Epithelial cell of esophagus (primary cell): ENCODE measurements at regions not wholly inside any gene's neighbourhood (a gene's known extent, or its start where the extent isn't known, plus 50 kb on each side); places are given as distances from the start of the nearest gene placed in this dataset.

Experiments used
- DNase-seq: peaks from one replicate; pipeline ENCODE4 v3.0.0; 2010; ENCODE audit warnings: low read depth
- H3K4me3 ChIP-seq: 2 replicates; pipeline ENCODE4 v1.5.1; 2011; ENCODE audit warnings: mild to moderate bottlenecking, low read length, control low read depth
- TF ChIP-seq, protein P1 (sequence below): IDR thresholded peaks from 2 replicates; pipeline ENCODE4 v1.5.1; 2011; ENCODE audit warnings: low read depth, mild to moderate bottlenecking, low read length, control low read depth, inconsistent platforms; ENCODE audit not compliant: insufficient read depth; ENCODE audit errors: missing control alignments

DNA sequence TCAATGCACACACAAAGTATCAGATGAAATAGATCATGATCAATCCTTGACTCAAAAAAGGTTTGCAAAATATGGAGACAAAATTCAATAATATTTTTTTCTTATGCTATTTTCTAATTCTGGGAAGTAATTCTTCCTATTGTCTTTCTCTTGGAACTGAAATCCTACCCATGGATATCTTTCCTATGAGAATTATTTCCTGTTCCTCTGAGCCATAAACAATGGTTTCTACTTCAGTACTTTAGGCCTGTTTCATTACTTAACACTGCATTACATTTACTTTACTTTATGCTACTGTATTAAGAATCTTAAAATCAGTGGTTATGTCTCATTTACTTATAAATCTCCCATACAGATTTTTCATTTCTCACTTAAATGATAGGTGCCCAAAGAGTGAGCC, 1025.4 kb upstream of the ACO1 start:
- no peak overlapping the region for H3K4me3 ChIP-seq
- DNase-seq = no peak
- TF ChIP-seq, protein P1, sequence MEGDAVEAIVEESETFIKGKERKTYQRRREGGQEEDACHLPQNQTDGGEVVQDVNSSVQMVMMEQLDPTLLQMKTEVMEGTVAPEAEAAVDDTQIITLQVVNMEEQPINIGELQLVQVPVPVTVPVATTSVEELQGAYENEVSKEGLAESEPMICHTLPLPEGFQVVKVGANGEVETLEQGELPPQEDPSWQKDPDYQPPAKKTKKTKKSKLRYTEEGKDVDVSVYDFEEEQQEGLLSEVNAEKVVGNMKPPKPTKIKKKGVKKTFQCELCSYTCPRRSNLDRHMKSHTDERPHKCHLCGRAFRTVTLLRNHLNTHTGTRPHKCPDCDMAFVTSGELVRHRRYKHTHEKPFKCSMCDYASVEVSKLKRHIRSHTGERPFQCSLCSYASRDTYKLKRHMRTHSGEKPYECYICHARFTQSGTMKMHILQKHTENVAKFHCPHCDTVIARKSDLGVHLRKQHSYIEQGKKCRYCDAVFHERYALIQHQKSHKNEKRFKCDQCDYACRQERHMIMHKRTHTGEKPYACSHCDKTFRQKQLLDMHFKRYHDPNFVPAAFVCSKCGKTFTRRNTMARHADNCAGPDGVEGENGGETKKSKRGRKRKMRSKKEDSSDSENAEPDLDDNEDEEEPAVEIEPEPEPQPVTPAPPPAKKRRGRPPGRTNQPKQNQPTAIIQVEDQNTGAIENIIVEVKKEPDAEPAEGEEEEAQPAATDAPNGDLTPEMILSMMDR = no peak

DNA sequence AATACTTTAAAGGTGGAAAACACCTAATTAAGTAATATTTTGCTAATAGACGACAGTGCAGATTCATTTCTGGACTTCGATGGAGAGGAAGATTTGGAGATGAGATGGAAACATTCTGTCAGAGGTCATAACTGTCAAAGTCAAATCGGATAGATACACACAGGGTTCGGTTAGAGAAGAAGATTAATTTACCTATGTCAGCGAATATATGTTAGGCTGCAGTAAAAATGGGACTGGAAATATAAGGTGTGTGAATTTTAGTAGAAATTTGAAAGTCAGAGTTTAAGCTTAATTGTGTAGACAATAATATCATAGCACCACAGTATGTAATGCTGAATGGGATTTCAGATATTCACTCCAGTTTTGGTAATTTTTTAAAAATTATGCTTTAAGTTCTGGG, 1020.3 kb upstream of the ACO1 start:
- no peak overlapping the region for H3K4me3 ChIP-seq
- TF ChIP-seq, protein P1 = no peak
- no peak for DNase-seq

DNA sequence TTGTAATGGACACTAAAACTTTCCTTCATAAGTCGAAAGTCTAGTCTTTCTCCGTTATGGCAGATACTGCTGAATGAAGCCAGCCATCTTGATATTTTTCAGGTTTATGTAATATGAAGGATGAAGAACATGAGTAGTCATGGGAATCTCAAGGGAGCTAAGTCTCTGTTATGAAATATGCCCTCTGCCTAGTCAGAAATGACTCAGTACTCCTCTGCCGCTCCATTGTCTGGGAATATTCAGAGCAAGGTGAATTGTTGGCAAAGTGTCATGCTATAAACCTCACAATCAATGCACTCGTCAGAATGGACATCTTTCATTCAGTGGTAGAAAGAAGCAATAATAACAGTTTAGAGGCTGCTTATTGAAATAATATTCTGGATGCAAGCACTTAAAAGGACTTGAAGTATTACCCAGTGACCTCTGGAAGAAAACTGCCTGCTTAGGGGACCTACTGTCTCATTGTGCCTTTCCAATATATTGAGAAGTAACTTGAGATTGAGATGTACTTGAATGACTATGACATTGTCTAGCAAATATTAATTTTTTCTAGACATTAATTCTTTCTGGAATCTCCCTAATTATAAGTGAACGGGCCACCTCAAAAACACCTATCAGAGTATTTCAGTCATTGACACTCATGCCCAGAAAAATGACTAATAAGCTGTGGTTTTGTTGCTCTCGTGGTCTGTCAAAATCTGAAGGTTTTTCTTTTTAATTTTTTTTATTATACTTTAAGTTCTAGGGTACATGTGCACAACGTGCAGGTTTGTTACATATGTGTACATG, 1011.5 kb upstream of the ACO1 start:
- H3K4me3 ChIP-seq = no peak overlapping the region
- peak; percentile 92 for DNase-seq
- TF ChIP-seq, protein P1 = no peak

DNA sequence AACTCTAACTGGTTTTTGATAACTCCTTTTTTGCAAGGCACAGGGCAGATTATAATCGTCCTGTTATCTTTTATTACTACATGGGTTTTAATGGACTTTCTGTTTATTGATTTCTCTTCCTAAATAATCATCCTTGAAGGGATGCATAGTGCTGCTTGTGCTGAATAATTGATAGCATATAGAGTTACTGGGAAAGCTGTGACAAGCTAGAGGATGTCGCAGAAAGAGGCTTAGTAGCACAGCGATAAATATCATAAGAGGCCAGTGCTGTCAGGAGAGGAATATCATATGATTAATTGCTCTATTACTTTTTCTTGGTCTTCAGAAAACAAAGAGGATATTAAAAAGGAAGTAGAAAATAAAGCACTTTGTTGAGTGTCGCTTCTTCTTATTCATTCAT, 1007.1 kb upstream of the ACO1 start:
- H3K4me3 ChIP-seq = no peak overlapping the region
- no peak for DNase-seq
- TF ChIP-seq, protein P1 = no peak

DNA sequence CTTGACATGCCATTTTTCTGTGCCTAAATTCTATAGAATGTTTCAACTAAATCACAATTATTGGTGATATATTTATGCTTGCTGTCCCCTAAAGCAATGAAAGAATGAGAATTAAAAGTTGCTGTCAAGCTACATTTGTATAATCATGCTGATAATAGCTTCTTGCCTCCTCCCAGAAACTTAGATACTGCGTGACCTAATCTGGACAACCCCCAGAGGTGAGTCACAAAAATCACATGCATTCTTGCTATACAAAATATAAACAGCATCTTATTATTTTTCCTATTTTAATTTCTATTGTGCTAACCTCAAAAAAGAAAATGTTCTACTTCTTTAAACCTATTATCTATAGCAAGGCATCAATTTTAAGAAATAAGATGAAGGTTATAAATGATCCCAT, 995.8 kb upstream of the ACO1 start:
- H3K4me3 ChIP-seq = no peak overlapping the region
- DNase-seq = peak; percentile 59
- TF ChIP-seq, protein P1 = no peak

DNA sequence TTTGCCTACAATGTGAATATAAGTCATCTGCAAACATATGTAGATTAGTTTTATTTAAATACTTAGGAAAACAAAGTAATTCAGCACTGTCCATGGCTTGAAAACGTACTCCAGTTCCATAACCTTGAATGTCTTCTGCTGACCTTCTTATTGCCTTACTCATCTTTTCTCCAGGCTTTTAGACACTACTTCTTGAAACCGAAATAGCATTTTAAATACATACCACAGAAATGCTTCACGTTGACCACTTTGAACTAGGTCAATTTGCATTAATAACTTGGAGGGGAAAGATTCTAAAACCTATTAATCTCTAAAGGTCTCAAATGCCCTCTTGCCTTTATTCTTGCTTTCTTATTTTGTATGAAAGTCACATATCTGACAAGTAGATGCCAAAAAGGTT, 995.4 kb upstream of the ACO1 start:
- TF ChIP-seq, protein P1 = no peak
- no peak for DNase-seq
- no peak overlapping the region for H3K4me3 ChIP-seq
